CD4-positive, alpha-beta T cell (primary cell): ENCODE measurements at regions not wholly inside any gene's neighbourhood (a gene's known extent, or its start where the extent isn't known, plus 50 kb on each side); places are given as distances from the start of the nearest gene placed in this dataset.
A peak's percentile ranks its signal among the peaks of the same experiment; 100 is the strongest.

Experiments
- ATAC-seq: fragments of 200-7000 bp; cut with Tn5 transposase; one replicate; pipeline ENCODE4 v1.10.0; 2022; ENCODE audit warnings: mild to moderate bottlenecking; ENCODE audit not compliant: poor library complexity
- CTCF ChIA-PET: fragments of 350-600 bp; sonication (Branson Sonifier 250); formaldehyde crosslinking; loops from one replicate; lab custom pipeline; 2021; ENCODE audit warnings: antibody characterized with exemption, inconsistent platforms; lab: Charles Lee
- POLR2A ChIA-PET: fragments of 350-600 bp; sonication (Branson Sonifier 250); formaldehyde crosslinking; loops from one replicate; lab custom pipeline; 2021; ENCODE audit warnings: antibody characterized with exemption, inconsistent platforms; lab: Charles Lee
- DNase-seq, 14 experiments: peaks; one replicate each; pipeline ENCODE4 v3.0.0-alpha.2; 2013 to 2020; ENCODE audit warnings: mixed read lengths in 2 of 14
- H3K27ac ChIP-seq, 2 donors: one replicate each; pipeline versions ENCODE4 v1.5.1 to v1.7.0; 2013; ENCODE audit warnings: low read length in 2 of 2, low read depth in 1 of 2, mild to moderate bottlenecking in 1 of 2
- H3K27me3 ChIP-seq, 2 experiments: 1 replicate in 1 of 2; 2 replicates in 1 of 2; pipeline versions ENCODE4 v1.6.1 to v1.7.0; 2013; ENCODE audit warnings: low read length in 2 of 2, control low read depth in 1 of 2, mild to moderate bottlenecking in 1 of 2, moderate library complexity in 1 of 2; ENCODE audit not compliant: insufficient read depth in 2 of 2, control insufficient read depth in 1 of 2
- H3K36me3 ChIP-seq: one replicate; pipeline ENCODE4 v1.6.1; 2013; ENCODE audit warnings: low read length, control low read depth; ENCODE audit not compliant: insufficient read depth
- H3K4me1 ChIP-seq: one replicate; pipeline ENCODE4 v1.6.1; 2013; ENCODE audit warnings: low read length, control low read depth; ENCODE audit not compliant: insufficient read depth
- H3K4me3 ChIP-seq: one replicate; pipeline ENCODE4 v1.5.1; 2013; ENCODE audit warnings: mild to moderate bottlenecking, low read length, moderate library complexity
- H3K9me3 ChIP-seq, 2 experiments: 1 replicate in 1 of 2; 2 replicates in 1 of 2; pipeline versions ENCODE4 v1.6.1 to v1.7.0; 2013; ENCODE audit warnings: low read length in 2 of 2, mild to moderate bottlenecking in 2 of 2, control low read depth in 1 of 2, moderate library complexity in 1 of 2; ENCODE audit not compliant: control insufficient read depth in 1 of 2, insufficient read depth in 1 of 2
- H3K27ac Mint-ChIP-seq: one replicate; pipeline ENCODE4 v1.8.0; 2020; ENCODE audit warnings: mixed read lengths
- H3K27me3 Mint-ChIP-seq: one replicate; pipeline ENCODE4 v1.8.0; 2021; ENCODE audit warnings: mixed read lengths
- H3K36me3 Mint-ChIP-seq: one replicate; pipeline ENCODE4 v1.8.0; 2021; ENCODE audit warnings: low read depth, mixed read lengths
- H3K4me1 Mint-ChIP-seq: one replicate; pipeline ENCODE4 v1.8.0; 2021; ENCODE audit warnings: low read depth, mixed read lengths
- H3K4me3 Mint-ChIP-seq: one replicate; pipeline ENCODE4 v1.8.0; 2020; ENCODE audit warnings: mild to moderate bottlenecking, mixed read lengths
- H3K9me3 Mint-ChIP-seq: one replicate; pipeline ENCODE4 v1.8.0; 2020; ENCODE audit warnings: mixed read lengths
- intact Hi-C, 2 experiments: fragments of 100-400 bp; cut with DNase I in 1 of 2; cut with micrococcal nuclease in 1 of 2; formaldehyde crosslinking; loops; one replicate each; pipeline versions ENCODE4 v1.15.1 to v1.9.0; 2023 to 2025; cut with DNase I, micrococcal nuclease
- TF ChIP-seq, protein P1 (sequence below): fragments of 200-600 bp; IDR thresholded peaks from one replicate; pipeline ENCODE4 v1.8.0; 2022; ENCODE audit warnings: antibody characterized with exemption, mild to moderate bottlenecking

GRCh38 chr10:58952747-58953466 is 223.5 kb upstream of the PHYHIPL start:
- Mint-ChIP-seq H3K36me3 (no peaks in the 10 kb centered on the region), H3K27ac (no peak overlapping the region), H3K27me3 (peaks cover 4% of the 10 kb centered on the region), H3K4me3 (no peak overlapping the region), H3K4me1 (no peaks in the 10 kb centered on the region), H3K9me3 (no peaks in the 10 kb centered on the region)
- H3K27ac ChIP-seq: no peak overlapping the region
- no peak overlapping the region for H3K4me3 ChIP-seq
- H3K27me3 ChIP-seq: no peaks in the 10 kb centered on the region
- CTCF ChIA-PET: no interaction called here
- no peaks in the 10 kb centered on the region for H3K4me1 ChIP-seq
- intact Hi-C loops: no loop called here
- ATAC-seq (no peak), DNase-seq (no peak)
- POLR2A ChIA-PET: no interaction called here
- H3K36me3 ChIP-seq: no peaks in the 10 kb centered on the region
- TF ChIP-seq, protein P1, sequence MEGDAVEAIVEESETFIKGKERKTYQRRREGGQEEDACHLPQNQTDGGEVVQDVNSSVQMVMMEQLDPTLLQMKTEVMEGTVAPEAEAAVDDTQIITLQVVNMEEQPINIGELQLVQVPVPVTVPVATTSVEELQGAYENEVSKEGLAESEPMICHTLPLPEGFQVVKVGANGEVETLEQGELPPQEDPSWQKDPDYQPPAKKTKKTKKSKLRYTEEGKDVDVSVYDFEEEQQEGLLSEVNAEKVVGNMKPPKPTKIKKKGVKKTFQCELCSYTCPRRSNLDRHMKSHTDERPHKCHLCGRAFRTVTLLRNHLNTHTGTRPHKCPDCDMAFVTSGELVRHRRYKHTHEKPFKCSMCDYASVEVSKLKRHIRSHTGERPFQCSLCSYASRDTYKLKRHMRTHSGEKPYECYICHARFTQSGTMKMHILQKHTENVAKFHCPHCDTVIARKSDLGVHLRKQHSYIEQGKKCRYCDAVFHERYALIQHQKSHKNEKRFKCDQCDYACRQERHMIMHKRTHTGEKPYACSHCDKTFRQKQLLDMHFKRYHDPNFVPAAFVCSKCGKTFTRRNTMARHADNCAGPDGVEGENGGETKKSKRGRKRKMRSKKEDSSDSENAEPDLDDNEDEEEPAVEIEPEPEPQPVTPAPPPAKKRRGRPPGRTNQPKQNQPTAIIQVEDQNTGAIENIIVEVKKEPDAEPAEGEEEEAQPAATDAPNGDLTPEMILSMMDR: peak; percentile 11
- no peaks in the 10 kb centered on the region for H3K9me3 ChIP-seq

GRCh38 chr10:58954178-58954577 is 222.3 kb upstream of the PHYHIPL start:
- Histone ChIP-seq H3K4me1 (no peaks in the 10 kb centered on the region), H3K9me3 (no peaks in the 10 kb centered on the region), H3K4me3 (no peak overlapping the region), H3K36me3 (no peaks in the 10 kb centered on the region), H3K27me3 (no peaks in the 10 kb centered on the region), H3K27ac (no peak overlapping the region)
- Mint-ChIP-seq H3K27ac (no peak overlapping the region), H3K27me3 (peaks cover 4% of the 10 kb centered on the region), H3K4me1 (no peaks in the 10 kb centered on the region), H3K4me3 (no peak overlapping the region), H3K9me3 (no peaks in the 10 kb centered on the region), H3K36me3 (no peaks in the 10 kb centered on the region)
- ChIA-PET CTCF (no interaction called here), POLR2A (no interaction called here)
- intact Hi-C loops: no loop called here
- TF ChIP-seq, protein P1: no peak
- no peak for DNase-seq
- no peak for ATAC-seq

GRCh38 chr10:58955615-58956014 is 220.8 kb upstream of the PHYHIPL start:
- no peak for ATAC-seq
- intact Hi-C loops: no loop called here

More at GRCh38 chr10:58955615-58956014, 220.8 kb upstream of the PHYHIPL start:
- H3K9me3 ChIP-seq: no peaks in the 10 kb centered on the region
- Mint-ChIP-seq H3K27ac (no peak overlapping the region), H3K36me3 (no peaks in the 10 kb centered on the region), H3K27me3 (peaks cover 4% of the 10 kb centered on the region), H3K4me1 (no peaks in the 10 kb centered on the region), H3K4me3 (no peak overlapping the region), H3K9me3 (no peaks in the 10 kb centered on the region)
- DNase-seq: no peak
- H3K4me3 ChIP-seq: no peak overlapping the region
- TF ChIP-seq, protein P1: no peak
- no peaks in the 10 kb centered on the region for H3K27me3 ChIP-seq
- H3K36me3 ChIP-seq: no peaks in the 10 kb centered on the region
- POLR2A ChIA-PET: no interaction called here
- H3K27ac ChIP-seq: no peak overlapping the region
- CTCF ChIA-PET: no interaction called here
- H3K4me1 ChIP-seq: no peaks in the 10 kb centered on the region
